ENCODE measurements at regions not wholly inside any gene's neighbourhood (a gene's known extent, or its start where the extent isn't known, plus 50 kb on each side); places are given as distances from the start of the nearest gene placed in this dataset.

DNA sequence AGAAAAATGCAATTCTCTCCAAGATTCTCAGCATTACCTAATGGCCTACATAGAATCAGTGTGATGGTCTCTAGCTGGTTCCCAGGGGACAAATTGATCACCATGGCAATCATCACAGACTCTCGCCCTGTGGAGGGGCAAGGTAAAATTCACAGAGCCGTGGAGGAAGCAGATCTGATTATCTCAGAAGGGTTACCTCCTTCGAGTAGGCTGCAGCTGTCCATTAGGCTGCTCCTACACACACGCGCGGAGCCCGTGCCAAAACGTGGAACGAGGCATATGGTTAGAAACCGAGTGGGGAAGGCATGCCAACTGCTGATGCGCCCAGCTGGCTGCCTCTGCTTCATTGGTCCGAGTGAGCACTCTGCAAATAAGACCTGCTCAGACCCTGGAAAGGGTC lies 52.8 kb upstream of the PTER start:
- peak overlapping the region in 1 of 2 experiments; percentile 36; a peak in 1 of 4 replicates for H3K4me2 ChIP-seq (ENCODE audit: insufficient read depth in 1 of 2, low read depth in 2 of 2, low read length in 2 of 2)
- H2AFZ ChIP-seq (ENCODE audit: low read length): no peak overlapping the region
- POLR2A ChIA-PET (ENCODE audit: partially characterized antibody): no interaction called here
- CTCF ChIA-PET (ENCODE audit: partially characterized antibody): interaction anchor here (1.2 kb wide), 1 partner anchor 267 kb away, joined by 3 read pairs; no protein-coding TSS in a partner anchor
- H4K91ac ChIP-seq (replicated peaks; ENCODE audit: insufficient read length, low read length): no peak overlapping the region
- H2BK20ac ChIP-seq (ENCODE audit: low read length): no peak overlapping the region
- no peaks in the 10 kb centered on the region for H3K79me1 ChIP-seq (ENCODE audit: low read depth, low read length)
- no peak overlapping the region for H3K9ac ChIP-seq (replicated peaks in 1 of 4; ENCODE audit: extremely low read depth in 1 of 4, low read depth in 3 of 4, low read length in 3 of 4)
- DNase-seq (ENCODE audit: low read depth in 1 of 2, low spot score in 2 of 2) (no peak), FAIRE-seq (peak; percentile 66)
- H3K4me3 ChIP-seq (ENCODE audit: extremely low read depth in 1 of 4, insufficient read depth in 2 of 4, low read depth in 3 of 4, low read length in 4 of 4): no peak overlapping the region
- H4K20me1 ChIP-seq (replicated peaks in 1 of 2; ENCODE audit: control insufficient read depth in 1 of 2, insufficient read depth in 2 of 2, low read length in 2 of 2): no peaks in the 10 kb centered on the region
- no peaks in the 10 kb centered on the region for H3K36me3 ChIP-seq (ENCODE audit: control insufficient read depth in 2 of 4, insufficient read depth in 4 of 4, low read length in 3 of 4)
- H3K14ac ChIP-seq (ENCODE audit: insufficient read length): no peak overlapping the region
- H2BK12ac ChIP-seq (ENCODE audit: low read depth, low read length): no peak overlapping the region
- H4K5ac ChIP-seq (ENCODE audit: insufficient read length, low read depth, low read length): no peak overlapping the region
- H3K4ac ChIP-seq (replicated peaks; ENCODE audit: insufficient read length, low read depth, low read length): no peak overlapping the region
- no peak overlapping the region for H3K56ac ChIP-seq (replicated peaks; ENCODE audit: insufficient read length, low read depth, low read length)
- H3K9me3 ChIP-seq (ENCODE audit: insufficient read depth in 2 of 2, low read depth in 1 of 2, low read length in 1 of 2): no peaks in the 10 kb centered on the region
- WGBS, 2 experiments (ENCODE audit: extremely low coverage in 1 of 2, insufficient coverage in 1 of 2, insufficient read length in 1 of 2, insufficient replicate concordance in 2 of 2, low coverage in 1 of 2, low lambda C conversion rate in 2 of 2, missing lambda C conversion rate in 1 of 2): 86% methylated on average over 12 of the region's 12 CpGs; no CpG with 5 or more reads in 1 of the 2 experiments
- H2BK5ac ChIP-seq (ENCODE audit: low read depth, low read length): no peak overlapping the region
- H3K23me2 ChIP-seq (ENCODE audit: low read depth, low read length): no peaks in the 10 kb centered on the region
- H3K18ac ChIP-seq (ENCODE audit: extremely low read depth, low read length): no peak overlapping the region
- H3K23ac ChIP-seq (ENCODE audit: insufficient read length): no peak overlapping the region
- no peak overlapping the region for H2BK15ac ChIP-seq (ENCODE audit: low read length)
- peaks cover 4 to 20% (median 13%) of the 10 kb centered on the region in 4 experiments for H3K4me1 ChIP-seq (replicated peaks in 1 of 4; ENCODE audit: control insufficient read depth in 3 of 4, insufficient read depth in 4 of 4, low read length in 3 of 4)
- peaks cover 0 to 23% of the 10 kb centered on the region in 2 experiments; a peak in 2 of 4 replicates for H3K79me2 ChIP-seq (ENCODE audit: control insufficient read depth in 1 of 2, insufficient read depth in 2 of 2, low read length in 2 of 2)
- no peak overlapping the region for H2BK120ac ChIP-seq (replicated peaks; ENCODE audit: low read depth, low read length)
- H2AK5ac ChIP-seq (ENCODE audit: low read depth, low read length): no peak overlapping the region
- H4K8ac ChIP-seq (ENCODE audit: extremely low read depth, insufficient read depth, low read length): no peak overlapping the region
- no peaks in the 10 kb centered on the region for H3K27me3 ChIP-seq (replicated peaks in 1 of 4; ENCODE audit: control insufficient read depth in 3 of 4, extremely low read depth in 1 of 4, insufficient read depth in 3 of 4, low read length in 3 of 4)
- TF ChIP-seq RFX5 (IDR thresholded peaks at IDR 0.05; ENCODE audit: borderline replicate concordance, low read depth, low read length): peak; percentile 62; the same call in 1 of the 2 replicates
- TF ChIP-seq, protein P1, sequence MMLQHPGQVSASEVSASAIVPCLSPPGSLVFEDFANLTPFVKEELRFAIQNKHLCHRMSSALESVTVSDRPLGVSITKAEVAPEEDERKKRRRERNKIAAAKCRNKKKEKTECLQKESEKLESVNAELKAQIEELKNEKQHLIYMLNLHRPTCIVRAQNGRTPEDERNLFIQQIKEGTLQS (IDR thresholded peaks at IDR 0.05; ENCODE audit: insufficient read depth, low read depth, low read length): no peak
- H3K27ac ChIP-seq (ENCODE audit: low read depth, low read length): no peak overlapping the region
